Right lobe of liver (tissue), 6 donors: ENCODE measurements at regions not wholly inside any gene's neighbourhood (a gene's known extent, or its start where the extent isn't known, plus 50 kb on each side); places are given as distances from the start of the nearest gene placed in this dataset.

Experiments
- ATAC-seq, 4 donors: fragments of 200-7000 bp; cut with Tn5 transposase; one replicate each; pipeline ENCODE4 v1.9.1; 2020; ENCODE audit warnings: mild to moderate bottlenecking in 4 of 4, moderate library complexity in 4 of 4
- DNase-seq, 3 donors: peaks; one replicate each; pipeline ENCODE4 v3.0.0-alpha.2; 2020
- H3K27ac ChIP-seq, 3 donors: fragments of 200-600 bp; one replicate each; pipeline ENCODE4 v1.8.0; 2022
- H3K27me3 ChIP-seq, 2 donors: fragments of 200-600 bp; one replicate each; pipeline ENCODE4 v1.8.0; 2022
- H3K36me3 ChIP-seq, 4 donors: fragments of 200-600 bp; sonication (generic) in 1 of 4; one replicate each; pipeline versions ENCODE4 v1.5.1 to v1.8.0; 2017 to 2022; ENCODE audit warnings: control low read depth in 1 of 4
- H3K4me1 ChIP-seq, 4 donors: fragments of 200-600 bp; sonication (generic) in 1 of 4; one replicate each; pipeline versions ENCODE4 v1.5.1 to v1.8.0; 2017 to 2022; ENCODE audit warnings: control low read depth in 1 of 4
- H3K4me3 ChIP-seq, 3 donors: fragments of 200-600 bp; one replicate each; pipeline ENCODE4 v1.8.0; 2022
- H3K9me3 ChIP-seq, 4 donors: fragments of 200-600 bp; sonication (generic) in 1 of 4; one replicate each; pipeline versions ENCODE4 v1.5.1 to v1.8.0; 2017 to 2022; ENCODE audit warnings: control low read depth in 1 of 4
- CTCF ChIP-seq, 4 donors: fragments of 200-600 bp in 3 of 4; fragments of 450-650 bp in 1 of 4; IDR thresholded peaks; one replicate each; pipeline versions ENCODE4 v1.5.1 to v1.8.0; 2016 to 2022; ENCODE audit warnings: antibody characterized with exemption in 4 of 4, mild to moderate bottlenecking in 2 of 4
- POLR2A ChIP-seq: fragments of 450-650 bp; IDR thresholded peaks from one replicate; pipeline ENCODE4 v1.6.1; 2017; ENCODE audit warnings: antibody characterized with exemption, mild to moderate bottlenecking
- WGBS: methylation state at CpG from one replicate; pipeline ENCODE4 v1.1.6; 2018; ENCODE audit warnings: low coverage, low lambda C conversion rate; ENCODE audit not compliant: insufficient coverage; ENCODE audit errors: missing lambda C conversion rate; 5-methylcytosine and 5-hydroxymethylcytosine counted together
- intact Hi-C, 2 donors: fragments of 100-400 bp; cut with DNase I; formaldehyde crosslinking; loops; one replicate each; pipeline versions ENCODE4 v1.11.2 to v1.14.1; 2022
- donor health status: DM: no; HTN: yes; CAD: no.
- donor health status: DM: no; HTN: no; CAD: no.
- donor health status: DM: no; HTN: no; CAD: no.
- donor health status: DM: no; HTN: yes; CAD: no.
- donor health status: DM: no; HTN: yes; CAD: no.

GRCh38 chr10:50981385-50981784, 92.9 kb upstream of the PRKG1 start:
- Histone ChIP-seq H3K4me3 (no peak overlapping the region), H3K4me1 (no peaks in the 10 kb centered on the region), H3K36me3 (no peaks in the 10 kb centered on the region), H3K27ac (no peak overlapping the region), H3K27me3 (no peaks in the 10 kb centered on the region), H3K9me3 (no peaks in the 10 kb centered on the region)
- intact Hi-C loops = no loop called here
- no peak for DNase-seq
- no peak for TF ChIP-seq POLR2A
- no peak for TF ChIP-seq CTCF (IDR thresholded peaks at IDR 0.05)
- ATAC-seq = no peak

- no peak for ATAC-seq
Observed at GRCh38 chr10:50981904-50982303, 92.4 kb upstream of the PRKG1 start.

GRCh38 chr10:50982989-50983388, 91.3 kb upstream of the PRKG1 start:
- H3K27me3 ChIP-seq = no peaks in the 10 kb centered on the region
- ATAC-seq (no peak), DNase-seq (no peak)
- intact Hi-C loops = no loop called here
- no peak overlapping the region for H3K27ac ChIP-seq
- WGBS = 45% methylated on average over 4 of the region's 4 CpGs
- no peaks in the 10 kb centered on the region for H3K4me1 ChIP-seq
- H3K9me3 ChIP-seq = no peaks in the 10 kb centered on the region
- H3K4me3 ChIP-seq = no peak overlapping the region
- TF ChIP-seq CTCF (IDR thresholded peaks at IDR 0.05) = no peak
- no peak for TF ChIP-seq POLR2A
- no peaks in the 10 kb centered on the region for H3K36me3 ChIP-seq

More at GRCh38 chr10:50981904-50982303, 92.4 kb upstream of the PRKG1 start:
- Histone ChIP-seq H3K4me3 (no peak overlapping the region), H3K9me3 (no peaks in the 10 kb centered on the region), H3K4me1 (no peaks in the 10 kb centered on the region), H3K36me3 (no peaks in the 10 kb centered on the region), H3K27me3 (no peaks in the 10 kb centered on the region), H3K27ac (no peak overlapping the region)
- intact Hi-C loops = no loop called here
- DNase-seq = no peak
- 83% methylated on average over 1 of the region's 1 CpG for WGBS
- TF ChIP-seq CTCF (IDR thresholded peaks at IDR 0.05) (no peak), POLR2A (no peak)

GRCh38 chr10:50987934-50988333, 86.4 kb upstream of the PRKG1 start:
- Histone ChIP-seq H3K4me1 (no peaks in the 10 kb centered on the region), H3K36me3 (no peaks in the 10 kb centered on the region), H3K27ac (no peak overlapping the region), H3K9me3 (no peaks in the 10 kb centered on the region), H3K4me3 (no peak overlapping the region), H3K27me3 (no peaks in the 10 kb centered on the region)
- WGBS = 79% methylated on average over 2 of the region's 2 CpGs
- no peak for DNase-seq
- intact Hi-C loops = no loop called here
- no peak for TF ChIP-seq POLR2A
- TF ChIP-seq CTCF (IDR thresholded peaks at IDR 0.05) = no peak
- ATAC-seq = no peak

DNA sequence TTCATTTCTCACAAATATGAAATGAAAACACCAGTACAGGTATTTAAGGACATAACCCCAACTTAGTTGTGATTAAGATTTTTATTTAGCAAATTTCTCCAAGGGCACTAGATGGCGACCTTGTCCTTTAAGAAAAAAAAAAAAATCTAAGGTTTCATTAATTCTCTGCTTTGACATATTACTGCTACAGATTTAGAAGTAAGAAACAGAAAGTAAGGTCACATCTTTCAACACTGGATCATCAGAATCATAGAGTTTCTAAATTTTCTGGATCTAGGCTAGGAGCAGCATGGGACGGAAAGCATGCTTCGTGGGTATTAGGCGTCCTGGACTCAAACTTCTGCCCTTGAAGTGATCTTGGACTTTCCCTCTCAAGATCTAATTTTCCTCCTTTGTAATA, 85.5 kb upstream of the PRKG1 start:
- H3K4me3 ChIP-seq = no peak overlapping the region
- H3K27me3 ChIP-seq = no peaks in the 10 kb centered on the region
- DNase-seq (no peak), ATAC-seq (no peak)
- no peaks in the 10 kb centered on the region for H3K4me1 ChIP-seq
- intact Hi-C loops = no loop called here
- peak; percentile 7 to 44 (median 38) for TF ChIP-seq CTCF (IDR thresholded peaks at IDR 0.05)
- TF ChIP-seq POLR2A = no peak
- H3K36me3 ChIP-seq = no peaks in the 10 kb centered on the region
- no peaks in the 10 kb centered on the region for H3K9me3 ChIP-seq
- H3K27ac ChIP-seq = no peak overlapping the region
- 43% methylated on average over 4 of the region's 4 CpGs for WGBS
